Vagina (tissue), 2 donors: ENCODE measurements at regions not wholly inside any gene's neighbourhood (a gene's known extent, or its start where the extent isn't known, plus 50 kb on each side); places are given as distances from the start of the nearest gene placed in this dataset.

Experiments used
- CTCF ChIP-seq, 3 experiments: fragments of 450-650 bp in 2 of 3; fragments of 200-600 bp in 1 of 3; sonication (generic) in 1 of 3; IDR thresholded peaks; one replicate each; pipeline ENCODE4 v1.5.1; 2017 to 2019; ENCODE audit warnings: antibody characterized with exemption in 3 of 3, mild to moderate bottlenecking in 2 of 3, moderate library complexity in 2 of 3
- POLR2A ChIP-seq, 2 donors: fragments of 450-650 bp; IDR thresholded peaks; one replicate each; pipeline ENCODE4 v1.6.1; 2017; ENCODE audit warnings: antibody characterized with exemption in 2 of 2, mild to moderate bottlenecking in 2 of 2, moderate library complexity in 2 of 2
- POLR2AphosphoS5 ChIP-seq, 2 donors: sonication (generic); formaldehyde crosslinking; IDR thresholded peaks; one replicate each; pipeline ENCODE4 v1.9.0; 2017; ENCODE audit warnings: antibody characterized with exemption in 2 of 2, mild to moderate bottlenecking in 2 of 2, low read depth in 1 of 2; ENCODE audit not compliant: insufficient read depth in 1 of 2

GRCh38 chr7:112701456-112701855, 88.7 kb downstream of the TMEM168 start:
- TF ChIP-seq POLR2A (IDR thresholded peaks at IDR 0.05), result no peak
- TF ChIP-seq CTCF (IDR thresholded peaks at IDR 0.05), result no peak
- TF ChIP-seq POLR2AphosphoS5 (IDR thresholded peaks at IDR 0.05; ENCODE audit: insufficient read depth in 1 of 2, low read depth in 1 of 2), result no peak
